C4-2B (cell line): ENCODE measurements at regions not wholly inside any gene's neighbourhood (a gene's known extent, or its start where the extent isn't known, plus 50 kb on each side); places are given as distances from the start of the nearest gene placed in this dataset.

ENCODE experiments used
- ZFX ChIP-seq: fragments of 450-650 bp; IDR thresholded peaks from 2 replicates; pipeline ENCODE4 v1.6.1; 2017
- TF ChIP-seq, protein P1 (sequence below): fragments of 450-650 bp; conservative IDR thresholded peaks from 2 replicates; pipeline ENCODE4 v1.5.1; 2017; ENCODE audit warnings: mild to moderate bottlenecking

DNA sequence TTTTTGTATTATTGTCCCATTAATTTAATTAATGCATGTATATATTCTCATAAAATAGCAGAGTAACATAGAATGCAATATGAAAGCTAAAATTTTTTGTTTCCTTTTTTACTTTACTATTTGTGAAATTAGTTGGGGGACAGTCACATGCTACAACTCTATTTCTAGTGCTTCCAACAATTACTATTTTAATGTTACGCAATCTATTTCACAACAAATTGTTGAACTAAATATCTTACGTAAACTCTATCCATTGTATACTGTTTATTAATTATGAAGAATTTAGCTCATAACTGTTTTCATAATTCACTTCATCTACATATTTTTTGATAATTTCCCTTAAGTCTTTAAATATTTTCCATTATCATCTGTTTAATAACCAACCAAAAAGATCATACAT, 1685.4 kb upstream of the CDH6 start:
- TF ChIP-seq, protein P1, sequence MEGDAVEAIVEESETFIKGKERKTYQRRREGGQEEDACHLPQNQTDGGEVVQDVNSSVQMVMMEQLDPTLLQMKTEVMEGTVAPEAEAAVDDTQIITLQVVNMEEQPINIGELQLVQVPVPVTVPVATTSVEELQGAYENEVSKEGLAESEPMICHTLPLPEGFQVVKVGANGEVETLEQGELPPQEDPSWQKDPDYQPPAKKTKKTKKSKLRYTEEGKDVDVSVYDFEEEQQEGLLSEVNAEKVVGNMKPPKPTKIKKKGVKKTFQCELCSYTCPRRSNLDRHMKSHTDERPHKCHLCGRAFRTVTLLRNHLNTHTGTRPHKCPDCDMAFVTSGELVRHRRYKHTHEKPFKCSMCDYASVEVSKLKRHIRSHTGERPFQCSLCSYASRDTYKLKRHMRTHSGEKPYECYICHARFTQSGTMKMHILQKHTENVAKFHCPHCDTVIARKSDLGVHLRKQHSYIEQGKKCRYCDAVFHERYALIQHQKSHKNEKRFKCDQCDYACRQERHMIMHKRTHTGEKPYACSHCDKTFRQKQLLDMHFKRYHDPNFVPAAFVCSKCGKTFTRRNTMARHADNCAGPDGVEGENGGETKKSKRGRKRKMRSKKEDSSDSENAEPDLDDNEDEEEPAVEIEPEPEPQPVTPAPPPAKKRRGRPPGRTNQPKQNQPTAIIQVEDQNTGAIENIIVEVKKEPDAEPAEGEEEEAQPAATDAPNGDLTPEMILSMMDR, result no peak
- TF ChIP-seq ZFX, result no peak
